ENCODE measurements at regions not wholly inside any gene's neighbourhood (a gene's known extent, or its start where the extent isn't known, plus 50 kb on each side); places are given as distances from the start of the nearest gene placed in this dataset.
"Not testable (repeated sequence)": the region's sequence is repeated elsewhere in the genome, so short reads cannot be mapped to it uniquely, and the experiment has no call there.

- intact Hi-C loops (cut with DNase I), result no loop called here
- no peak overlapping the region for H3K27ac ChIP-seq
- H3K27me3 ChIP-seq, result no peaks in the 10 kb centered on the region
- DNase-seq (ENCODE audit: low spot score in 2 of 2), result no peak
- H3K36me3 ChIP-seq, result no peaks in the 10 kb centered on the region
- TF ChIP-seq CTCF (IDR thresholded peaks at IDR 0.05), result no peak
- no peak overlapping the region for H3K4me3 ChIP-seq
- no peaks in the 10 kb centered on the region for H3K9me3 ChIP-seq
- H3K4me1 ChIP-seq, result no peaks in the 10 kb centered on the region
These were observed 106.2 kb upstream of the CCDC28A start for GRCh38 chr6:138667408-138667807.

- no peak for TF ChIP-seq CTCF (IDR thresholded peaks at IDR 0.05)
- no peaks in the 10 kb centered on the region for H3K9me3 ChIP-seq
- H3K36me3 ChIP-seq, result no peaks in the 10 kb centered on the region
- intact Hi-C loops (cut with DNase I), result no loop called here
- DNase-seq (ENCODE audit: low spot score in 2 of 2), result no peak
- H3K4me1 ChIP-seq, result no peaks in the 10 kb centered on the region
- no peaks in the 10 kb centered on the region for H3K27me3 ChIP-seq
- H3K27ac ChIP-seq, result no peak overlapping the region
- no peak overlapping the region for H3K4me3 ChIP-seq
These were observed 102.2 kb upstream of the CCDC28A start for GRCh38 chr6:138671351-138671750.

GRCh38 chr6:138673346-138674014 lies 100.1 kb upstream of the CCDC28A start:
- DNase-seq (ENCODE audit: low spot score in 2 of 2), result no peak
- intact Hi-C loops (cut with DNase I), result no loop called here
- Histone ChIP-seq H3K4me1 (no peaks in the 10 kb centered on the region), H3K4me3 (no peak overlapping the region), H3K36me3 (no peaks in the 10 kb centered on the region), H3K27me3 (no peaks in the 10 kb centered on the region), H3K27ac (no peak overlapping the region), H3K9me3 (no peaks in the 10 kb centered on the region)
- no peak for TF ChIP-seq CTCF (IDR thresholded peaks at IDR 0.05)

- DNase-seq (ENCODE audit: low spot score in 2 of 2); H3K27ac ChIP-seq; H3K9me3 ChIP-seq; H3K27me3 ChIP-seq; H3K4me1 ChIP-seq; H3K36me3 ChIP-seq; H3K4me3 ChIP-seq; intact Hi-C loops (cut with DNase I): not testable (repeated sequence)
These were observed 99.1 kb upstream of the CCDC28A start for GRCh38 chr6:138674444-138674843.

- H3K9me3 ChIP-seq, result no peaks in the 10 kb centered on the region
- no peak for DNase-seq (ENCODE audit: low spot score in 2 of 2)
These were observed 96.0 kb upstream of the CCDC28A start for GRCh38 chr6:138677538-138677937.

GRCh38 chr6:138678168-138678567 lies 95.4 kb upstream of the CCDC28A start:
- Histone ChIP-seq H3K27ac (no peak overlapping the region), H3K27me3 (no peaks in the 10 kb centered on the region), H3K4me3 (no peak overlapping the region), H3K4me1 (no peaks in the 10 kb centered on the region), H3K9me3 (no peaks in the 10 kb centered on the region), H3K36me3 (no peaks in the 10 kb centered on the region)
- DNase-seq (ENCODE audit: low spot score in 2 of 2), result no peak
- intact Hi-C loops (cut with DNase I), result no loop called here
- TF ChIP-seq CTCF (IDR thresholded peaks at IDR 0.05), result no peak

More at GRCh38 chr6:138677538-138677937, 96.0 kb upstream of the CCDC28A start:
- H3K27ac ChIP-seq, result no peak overlapping the region
- no peaks in the 10 kb centered on the region for H3K27me3 ChIP-seq
- no peaks in the 10 kb centered on the region for H3K36me3 ChIP-seq
- no peak for TF ChIP-seq CTCF (IDR thresholded peaks at IDR 0.05)
- H3K4me1 ChIP-seq, result no peaks in the 10 kb centered on the region
- intact Hi-C loops (cut with DNase I), result no loop called here
- H3K4me3 ChIP-seq, result no peak overlapping the region

All from ascending aorta (tissue), 2 donors.